CD4-positive, alpha-beta T cell (primary cell): ENCODE measurements at regions not wholly inside any gene's neighbourhood (a gene's known extent, or its start where the extent isn't known, plus 50 kb on each side); places are given as distances from the start of the nearest gene placed in this dataset.
"Not testable (repeated sequence)": the region's sequence is repeated elsewhere in the genome, so short reads cannot be mapped to it uniquely, and the experiment has no call there.

Experiments
- ATAC-seq: fragments of 200-7000 bp; cut with Tn5 transposase; one replicate; pipeline ENCODE4 v1.10.0; 2022; ENCODE audit warnings: mild to moderate bottlenecking; ENCODE audit not compliant: poor library complexity
- CTCF ChIA-PET: fragments of 350-600 bp; sonication (Branson Sonifier 250); formaldehyde crosslinking; loops from one replicate; lab custom pipeline; 2021; ENCODE audit warnings: antibody characterized with exemption, inconsistent platforms; lab: Charles Lee
- POLR2A ChIA-PET: fragments of 350-600 bp; sonication (Branson Sonifier 250); formaldehyde crosslinking; loops from one replicate; lab custom pipeline; 2021; ENCODE audit warnings: antibody characterized with exemption, inconsistent platforms; lab: Charles Lee
- DNase-seq, 14 experiments: peaks; one replicate each; pipeline ENCODE4 v3.0.0-alpha.2; 2013 to 2020; ENCODE audit warnings: mixed read lengths in 2 of 14
- H3K27ac ChIP-seq, 2 donors: one replicate each; pipeline versions ENCODE4 v1.5.1 to v1.7.0; 2013; ENCODE audit warnings: low read length in 2 of 2, low read depth in 1 of 2, mild to moderate bottlenecking in 1 of 2
- H3K27me3 ChIP-seq, 2 experiments: 1 replicate in 1 of 2; 2 replicates in 1 of 2; pipeline versions ENCODE4 v1.6.1 to v1.7.0; 2013; ENCODE audit warnings: low read length in 2 of 2, control low read depth in 1 of 2, mild to moderate bottlenecking in 1 of 2, moderate library complexity in 1 of 2; ENCODE audit not compliant: insufficient read depth in 2 of 2, control insufficient read depth in 1 of 2
- H3K36me3 ChIP-seq: one replicate; pipeline ENCODE4 v1.6.1; 2013; ENCODE audit warnings: low read length, control low read depth; ENCODE audit not compliant: insufficient read depth
- H3K4me1 ChIP-seq: one replicate; pipeline ENCODE4 v1.6.1; 2013; ENCODE audit warnings: low read length, control low read depth; ENCODE audit not compliant: insufficient read depth
- H3K4me3 ChIP-seq: one replicate; pipeline ENCODE4 v1.5.1; 2013; ENCODE audit warnings: mild to moderate bottlenecking, low read length, moderate library complexity
- H3K9me3 ChIP-seq, 2 experiments: 1 replicate in 1 of 2; 2 replicates in 1 of 2; pipeline versions ENCODE4 v1.6.1 to v1.7.0; 2013; ENCODE audit warnings: low read length in 2 of 2, mild to moderate bottlenecking in 2 of 2, control low read depth in 1 of 2, moderate library complexity in 1 of 2; ENCODE audit not compliant: control insufficient read depth in 1 of 2, insufficient read depth in 1 of 2
- H3K27ac Mint-ChIP-seq: one replicate; pipeline ENCODE4 v1.8.0; 2020; ENCODE audit warnings: mixed read lengths
- H3K27me3 Mint-ChIP-seq: one replicate; pipeline ENCODE4 v1.8.0; 2021; ENCODE audit warnings: mixed read lengths
- H3K36me3 Mint-ChIP-seq: one replicate; pipeline ENCODE4 v1.8.0; 2021; ENCODE audit warnings: low read depth, mixed read lengths
- H3K4me1 Mint-ChIP-seq: one replicate; pipeline ENCODE4 v1.8.0; 2021; ENCODE audit warnings: low read depth, mixed read lengths
- H3K4me3 Mint-ChIP-seq: one replicate; pipeline ENCODE4 v1.8.0; 2020; ENCODE audit warnings: mild to moderate bottlenecking, mixed read lengths
- H3K9me3 Mint-ChIP-seq: one replicate; pipeline ENCODE4 v1.8.0; 2020; ENCODE audit warnings: mixed read lengths
- intact Hi-C, 2 experiments: fragments of 100-400 bp; cut with DNase I in 1 of 2; cut with micrococcal nuclease in 1 of 2; formaldehyde crosslinking; loops; one replicate each; pipeline versions ENCODE4 v1.15.1 to v1.9.0; 2023 to 2025; cut with DNase I, micrococcal nuclease
- TF ChIP-seq, protein P1 (sequence below): fragments of 200-600 bp; IDR thresholded peaks from one replicate; pipeline ENCODE4 v1.8.0; 2022; ENCODE audit warnings: antibody characterized with exemption, mild to moderate bottlenecking

DNA sequence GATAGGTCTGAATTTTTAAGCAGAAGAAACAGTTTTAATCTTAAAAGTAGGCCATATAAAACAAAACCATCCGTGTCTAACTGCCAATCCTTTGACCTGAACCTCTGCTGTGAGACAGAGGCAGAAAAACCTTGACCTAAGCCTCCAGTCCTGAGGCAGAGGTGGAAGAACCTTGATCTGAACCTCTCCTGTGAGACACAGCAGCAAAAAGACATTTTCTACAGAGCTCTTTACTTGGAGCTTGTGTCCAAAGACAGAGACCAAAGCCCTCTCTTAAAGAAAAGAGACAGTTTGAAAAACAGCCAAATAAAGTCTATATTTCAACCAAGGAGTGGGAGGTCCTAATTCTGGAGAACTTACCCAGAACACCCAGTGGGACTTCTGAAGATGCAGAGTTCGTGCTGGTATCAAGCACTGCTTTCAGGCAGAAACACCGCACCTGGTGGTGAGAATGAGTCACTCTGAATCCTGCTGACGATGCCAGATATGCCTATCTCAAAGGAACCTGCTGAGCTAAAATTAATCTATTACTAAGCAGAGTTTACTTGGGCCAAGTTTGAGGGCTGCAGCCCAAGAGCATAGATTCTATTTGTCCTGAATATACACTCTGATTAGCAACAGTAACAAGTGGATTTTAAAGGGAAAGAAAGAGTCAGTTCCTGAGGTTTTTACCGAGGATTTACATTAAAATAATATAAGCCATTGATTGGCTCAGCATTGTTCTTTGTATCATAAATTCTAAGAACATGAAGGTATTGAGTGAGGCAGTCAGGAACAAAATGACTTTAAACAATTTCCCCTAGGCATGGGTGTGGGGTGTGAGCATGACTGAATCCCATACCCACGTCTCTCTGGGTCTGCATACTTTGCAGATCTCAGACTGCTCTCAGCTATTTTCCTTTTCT lies 806.4 kb downstream of the TRIB2 start:
- Histone ChIP-seq H3K9me3 (no peaks in the 10 kb centered on the region), H3K4me1 (no peaks in the 10 kb centered on the region), H3K27ac (no peak overlapping the region), H3K36me3 (no peaks in the 10 kb centered on the region), H3K27me3 (no peaks in the 10 kb centered on the region), H3K4me3 (no peak overlapping the region)
- ATAC-seq = no peak
- H3K27me3 Mint-ChIP-seq = no peaks in the 10 kb centered on the region
- no peak overlapping the region for H3K27ac Mint-ChIP-seq
- POLR2A ChIA-PET = no interaction called here
- CTCF ChIA-PET = no interaction called here
- intact Hi-C loops = no loop called here
- TF ChIP-seq, protein P1, sequence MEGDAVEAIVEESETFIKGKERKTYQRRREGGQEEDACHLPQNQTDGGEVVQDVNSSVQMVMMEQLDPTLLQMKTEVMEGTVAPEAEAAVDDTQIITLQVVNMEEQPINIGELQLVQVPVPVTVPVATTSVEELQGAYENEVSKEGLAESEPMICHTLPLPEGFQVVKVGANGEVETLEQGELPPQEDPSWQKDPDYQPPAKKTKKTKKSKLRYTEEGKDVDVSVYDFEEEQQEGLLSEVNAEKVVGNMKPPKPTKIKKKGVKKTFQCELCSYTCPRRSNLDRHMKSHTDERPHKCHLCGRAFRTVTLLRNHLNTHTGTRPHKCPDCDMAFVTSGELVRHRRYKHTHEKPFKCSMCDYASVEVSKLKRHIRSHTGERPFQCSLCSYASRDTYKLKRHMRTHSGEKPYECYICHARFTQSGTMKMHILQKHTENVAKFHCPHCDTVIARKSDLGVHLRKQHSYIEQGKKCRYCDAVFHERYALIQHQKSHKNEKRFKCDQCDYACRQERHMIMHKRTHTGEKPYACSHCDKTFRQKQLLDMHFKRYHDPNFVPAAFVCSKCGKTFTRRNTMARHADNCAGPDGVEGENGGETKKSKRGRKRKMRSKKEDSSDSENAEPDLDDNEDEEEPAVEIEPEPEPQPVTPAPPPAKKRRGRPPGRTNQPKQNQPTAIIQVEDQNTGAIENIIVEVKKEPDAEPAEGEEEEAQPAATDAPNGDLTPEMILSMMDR = no peak
- H3K36me3 Mint-ChIP-seq = no peaks in the 10 kb centered on the region
- no peak for DNase-seq
- H3K9me3 Mint-ChIP-seq = peaks cover 2% of the 10 kb centered on the region
- no peak overlapping the region for H3K4me3 Mint-ChIP-seq
- no peaks in the 10 kb centered on the region for H3K4me1 Mint-ChIP-seq

DNA sequence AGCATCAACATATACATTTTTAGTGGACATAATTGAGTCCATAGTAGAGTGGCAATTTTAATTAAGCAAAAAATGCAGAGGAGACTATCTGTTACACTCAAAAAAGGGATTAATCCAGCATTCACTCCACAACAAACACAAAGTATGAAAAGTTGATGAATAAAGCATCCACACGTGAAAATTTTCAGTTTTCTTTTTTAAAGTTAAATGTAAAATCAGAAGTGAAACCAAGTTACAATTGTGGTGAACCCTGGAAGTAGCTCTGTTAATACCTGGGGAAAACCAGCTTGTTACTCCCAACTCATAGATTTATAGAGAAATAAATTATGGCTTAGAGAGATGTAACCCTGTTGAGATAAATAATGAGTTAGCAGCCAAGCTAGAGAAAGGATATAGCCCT lies 807.8 kb downstream of the TRIB2 start:
- POLR2A ChIA-PET = no interaction called here
- H3K27ac ChIP-seq = no peak overlapping the region
- no peaks in the 10 kb centered on the region for H3K4me1 Mint-ChIP-seq

DNA sequence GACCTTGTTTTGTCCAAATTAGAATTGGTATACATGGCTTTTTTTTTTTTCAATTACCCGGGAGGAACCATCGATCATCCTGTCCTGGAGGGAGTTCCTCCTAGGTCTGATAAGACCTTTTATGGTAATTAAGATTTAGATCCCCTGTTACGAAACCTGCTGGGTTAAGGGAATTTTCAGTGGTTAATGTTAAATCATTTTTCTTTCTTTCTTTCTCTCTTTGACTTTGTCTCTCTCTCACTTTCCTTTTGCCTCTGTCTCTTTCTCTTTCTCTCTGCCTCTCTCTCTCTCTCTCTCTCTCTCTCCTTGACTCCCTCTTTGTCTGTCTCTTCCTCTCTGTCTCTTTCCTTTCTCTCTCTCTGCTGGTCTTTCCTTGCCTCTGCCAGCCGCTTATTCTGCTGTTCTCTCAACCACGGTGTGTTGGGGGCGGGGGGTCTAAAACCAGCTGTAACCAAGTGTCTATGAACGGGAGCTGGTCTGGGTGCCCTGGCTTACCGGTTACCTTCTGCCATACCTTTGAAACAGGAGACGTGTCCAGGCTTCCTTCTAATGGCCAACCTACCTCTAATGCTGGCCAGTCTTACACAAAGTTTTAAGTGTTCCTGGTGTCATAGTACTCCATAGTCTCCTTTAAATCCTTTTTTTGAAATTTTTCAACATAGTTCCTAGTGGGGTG lies 815.1 kb downstream of the TRIB2 start:
- H3K27me3 ChIP-seq, H3K4me3 ChIP-seq, DNase-seq, intact Hi-C loops, CTCF ChIA-PET, H3K4me3 Mint-ChIP-seq, H3K27ac Mint-ChIP-seq, H3K27ac ChIP-seq, H3K4me1 Mint-ChIP-seq, H3K9me3 Mint-ChIP-seq, ATAC-seq, H3K4me1 ChIP-seq, H3K27me3 Mint-ChIP-seq, H3K36me3 ChIP-seq, H3K36me3 Mint-ChIP-seq, H3K9me3 ChIP-seq, POLR2A ChIA-PET: not testable (repeated sequence)

More for the DNA sequence above, 807.8 kb downstream of the TRIB2 start:
- no peaks in the 10 kb centered on the region for H3K36me3 ChIP-seq
- H3K4me3 ChIP-seq = no peak overlapping the region
- CTCF ChIA-PET = no interaction called here
- no peaks in the 10 kb centered on the region for H3K9me3 ChIP-seq
- H3K4me3 Mint-ChIP-seq = no peak overlapping the region
- no peaks in the 10 kb centered on the region for H3K4me1 ChIP-seq
- intact Hi-C loops = no loop called here
- H3K36me3 Mint-ChIP-seq = no peaks in the 10 kb centered on the region
- no peaks in the 10 kb centered on the region for H3K27me3 Mint-ChIP-seq
- H3K9me3 Mint-ChIP-seq = peaks cover 2% of the 10 kb centered on the region
- TF ChIP-seq, protein P1 = no peak
- no peaks in the 10 kb centered on the region for H3K27me3 ChIP-seq
- no peak overlapping the region for H3K27ac Mint-ChIP-seq
- ATAC-seq (no peak), DNase-seq (no peak)

DNA sequence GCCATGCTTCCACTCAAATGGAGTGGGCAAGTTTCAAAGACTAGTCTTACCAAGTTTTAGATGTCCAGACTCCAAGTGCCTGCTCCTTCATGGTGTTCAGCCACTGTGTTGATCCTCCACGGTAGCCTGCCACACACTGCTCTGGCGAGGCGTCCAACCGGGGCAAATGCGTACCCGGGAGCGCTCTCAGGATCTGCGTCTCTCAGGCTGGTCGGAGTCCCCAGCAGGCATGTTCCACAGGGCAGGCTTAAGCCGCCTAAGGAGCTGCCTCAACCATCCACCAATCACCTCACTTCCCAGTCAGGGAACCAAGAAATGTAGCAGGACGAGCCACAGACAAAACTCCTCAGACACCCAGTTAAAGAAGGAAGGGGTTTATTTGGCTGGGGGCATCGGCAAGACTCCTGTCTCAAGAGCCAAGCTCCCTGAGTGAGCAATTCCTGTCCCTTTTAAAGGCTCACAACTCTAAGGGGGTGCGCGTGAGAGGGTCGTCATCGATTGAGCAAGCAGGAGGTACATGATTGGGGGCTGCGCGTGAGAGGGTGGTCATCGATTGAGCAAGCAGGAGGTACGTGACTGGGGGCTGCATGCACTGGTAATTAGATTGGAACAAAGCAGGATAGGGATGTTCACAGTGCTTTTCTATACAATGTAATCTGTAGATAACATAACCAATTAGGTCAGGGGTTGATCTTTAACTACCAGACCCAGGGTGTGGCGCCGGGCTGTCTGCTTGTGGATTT lies 816.2 kb downstream of the TRIB2 start:
- H3K4me3 Mint-ChIP-seq, ATAC-seq, H3K4me1 Mint-ChIP-seq, H3K36me3 Mint-ChIP-seq, H3K4me3 ChIP-seq, H3K36me3 ChIP-seq, H3K9me3 ChIP-seq, H3K27me3 Mint-ChIP-seq, H3K27me3 ChIP-seq, H3K27ac ChIP-seq, H3K4me1 ChIP-seq, POLR2A ChIA-PET, DNase-seq, intact Hi-C loops, H3K9me3 Mint-ChIP-seq, H3K27ac Mint-ChIP-seq, CTCF ChIA-PET: not testable (repeated sequence)
